GM19397 (cell line): ENCODE measurements at regions not wholly inside any gene's neighbourhood (a gene's known extent, or its start where the extent isn't known, plus 50 kb on each side); places are given as distances from the start of the nearest gene placed in this dataset.

Source experiments
- ATAC-seq: cut with Tn5 transposase; IDR thresholded peaks from one replicate; pipeline ENCODE4 v1.9.1; 2021; ENCODE audit warnings: mild to moderate bottlenecking, moderate library complexity; ENCODE audit not compliant: unreplicated experiment

DNA sequence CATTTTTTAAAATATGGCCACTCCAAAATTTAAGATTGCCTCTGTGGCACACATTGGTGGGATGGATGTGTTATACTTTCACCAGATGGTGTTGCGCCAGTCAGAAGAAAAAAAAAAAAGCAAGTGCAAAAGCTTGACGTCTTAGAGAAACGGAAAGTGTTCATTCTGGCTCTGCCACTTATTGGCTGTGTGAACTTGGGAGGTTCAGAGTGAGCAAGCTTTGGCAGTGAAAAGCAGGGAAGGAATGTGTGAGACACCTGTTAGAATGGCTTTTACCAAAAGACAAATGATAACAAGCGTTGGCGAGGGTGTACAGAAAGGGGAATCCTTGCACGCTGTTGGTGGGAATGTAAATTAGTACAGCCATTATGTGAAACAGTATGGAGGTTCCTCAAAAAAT is 298.0 kb downstream of the TMEM114 start:
- ATAC-seq, result no peak

DNA sequence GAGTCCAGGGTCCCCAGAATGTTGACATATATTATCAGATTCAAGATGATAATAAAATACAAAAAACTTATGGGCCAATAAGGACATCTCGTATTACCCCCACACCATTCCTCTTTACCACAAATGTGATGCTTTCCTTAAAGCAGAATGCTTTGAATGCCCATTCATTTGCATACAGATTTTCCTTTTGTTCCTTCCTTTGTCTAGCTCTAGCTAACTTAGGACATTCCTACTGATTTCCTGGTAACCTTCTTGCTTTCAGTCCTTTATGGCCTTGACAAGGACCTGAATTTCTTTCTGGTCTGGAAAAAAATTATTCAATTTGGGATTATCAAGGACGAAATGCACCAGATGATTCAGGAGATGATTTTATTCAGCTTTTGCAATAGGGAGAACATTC is 304.0 kb downstream of the TMEM114 start:
- ATAC-seq, result no peak

DNA sequence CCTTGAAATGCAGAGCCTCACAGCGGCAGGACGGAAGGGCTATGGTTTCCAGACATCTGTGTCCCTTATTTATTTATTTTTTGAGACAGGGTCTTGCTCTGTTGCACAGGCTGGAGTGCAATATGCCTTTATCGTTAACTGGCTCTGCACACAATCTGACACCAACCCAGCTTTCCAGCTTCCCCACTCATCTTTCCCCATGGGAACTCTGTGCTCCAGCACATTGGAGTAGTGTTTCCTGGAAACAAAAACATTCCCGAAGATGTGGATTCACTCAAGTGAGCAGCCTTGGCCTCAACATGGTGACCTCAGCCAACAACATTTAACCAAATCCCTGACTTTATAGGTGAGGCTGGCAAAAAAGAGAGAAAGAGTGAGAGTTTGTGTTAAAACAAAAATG is 307.1 kb downstream of the TMEM114 start:
- no peak for ATAC-seq

DNA sequence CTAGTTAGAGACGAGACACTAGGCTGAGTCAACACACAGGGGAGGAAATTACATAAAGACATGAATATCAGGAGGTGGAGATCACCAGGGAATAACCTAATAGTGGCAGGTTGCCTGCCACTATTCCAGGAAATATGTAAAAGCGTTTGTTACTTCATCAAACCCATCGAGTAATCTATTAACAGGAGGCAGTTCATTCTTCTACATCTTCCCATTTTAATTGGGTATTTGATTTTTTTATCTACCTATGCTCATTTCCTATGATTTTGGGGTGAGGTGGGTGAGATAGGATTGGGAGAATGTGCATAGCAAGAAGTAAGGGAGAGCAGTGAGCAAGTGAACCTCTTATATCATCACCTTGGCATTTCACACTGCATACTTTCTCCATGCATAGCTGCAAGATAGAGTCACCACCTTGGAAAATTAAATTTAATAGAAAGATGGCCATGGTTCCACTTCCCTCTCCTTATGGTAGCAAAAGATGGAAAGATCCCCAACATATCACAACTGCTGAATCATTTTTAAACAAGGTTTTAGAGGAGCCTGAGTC is 312.2 kb downstream of the TMEM114 start:
- no peak for ATAC-seq

DNA sequence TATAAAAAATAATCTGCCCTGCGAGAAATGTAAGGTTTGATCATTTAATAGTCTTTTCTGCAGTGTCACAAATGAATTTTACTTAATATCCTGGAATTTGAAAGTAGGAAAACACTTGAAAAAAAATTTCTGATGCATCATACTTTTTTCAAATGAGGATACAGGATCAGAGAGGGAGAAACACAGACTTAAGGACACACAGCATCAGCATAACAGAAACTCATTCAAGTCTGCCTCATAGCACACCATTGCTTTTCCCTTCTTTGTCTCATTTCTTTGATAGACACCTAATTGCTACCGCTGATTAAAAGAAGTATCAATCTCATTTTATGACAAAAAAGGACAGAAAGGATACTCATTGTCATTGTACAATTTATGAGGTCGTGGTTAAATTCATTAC is 319.0 kb downstream of the TMEM114 start:
- ATAC-seq, result no peak

DNA sequence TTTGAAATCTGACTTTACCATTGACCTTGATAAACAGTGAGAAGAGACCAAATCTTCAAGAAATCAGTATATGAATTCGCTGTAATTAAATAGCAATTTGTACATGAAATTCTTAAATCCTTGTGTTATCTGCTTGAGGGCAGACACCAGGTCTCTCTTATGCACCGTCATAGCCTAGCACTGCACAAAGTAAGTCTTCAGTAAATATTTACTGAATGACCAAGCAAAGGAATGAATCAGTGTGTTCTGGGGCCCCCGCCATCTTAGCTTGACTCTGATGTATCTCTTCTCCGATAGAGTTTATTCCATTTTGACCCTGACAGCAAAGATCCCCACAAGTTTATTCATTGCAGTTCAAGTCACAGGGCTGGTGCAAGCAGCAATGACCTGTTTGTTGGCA is 328.0 kb downstream of the TMEM114 start:
- ATAC-seq, result no peak

DNA sequence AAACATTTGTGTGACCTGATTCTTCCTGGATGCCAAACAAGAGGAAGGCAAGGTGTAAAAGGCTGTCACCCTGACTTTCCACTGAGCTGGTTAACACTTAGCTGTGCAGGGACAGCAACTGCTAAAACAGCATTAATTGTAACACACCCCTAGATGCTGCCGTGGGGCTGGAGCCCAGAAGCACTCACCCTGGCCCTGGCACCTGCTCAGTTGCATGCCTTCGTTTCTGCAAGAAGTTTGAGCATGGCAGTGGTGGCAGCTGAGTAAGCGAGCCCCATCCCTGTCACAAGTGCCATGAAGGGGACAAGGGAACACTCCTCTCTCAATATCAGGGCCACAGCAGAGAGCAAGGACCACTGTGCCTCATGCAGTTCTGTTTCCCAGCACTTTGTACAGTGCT is 330.2 kb downstream of the TMEM114 start:
- ATAC-seq, result no peak

DNA sequence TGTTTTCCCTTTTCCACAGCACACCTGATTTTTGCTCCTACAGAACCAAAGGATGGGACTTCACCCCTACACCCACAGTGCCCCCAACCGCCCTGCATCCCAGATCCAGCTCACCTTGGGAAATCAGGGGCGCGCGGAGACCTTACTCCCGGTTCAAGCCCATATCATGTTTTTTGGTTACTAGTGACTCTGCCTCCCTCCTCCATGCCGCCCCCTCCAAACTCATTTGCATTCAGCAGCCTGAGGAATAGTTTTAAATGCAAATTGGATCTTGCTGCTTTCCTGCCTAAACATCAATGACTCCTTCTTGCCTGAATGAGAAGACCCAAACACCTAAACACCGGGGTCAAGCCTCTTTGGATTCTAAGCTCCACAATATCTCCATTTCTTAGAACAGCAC is 331.8 kb downstream of the TMEM114 start:
- no peak for ATAC-seq

DNA sequence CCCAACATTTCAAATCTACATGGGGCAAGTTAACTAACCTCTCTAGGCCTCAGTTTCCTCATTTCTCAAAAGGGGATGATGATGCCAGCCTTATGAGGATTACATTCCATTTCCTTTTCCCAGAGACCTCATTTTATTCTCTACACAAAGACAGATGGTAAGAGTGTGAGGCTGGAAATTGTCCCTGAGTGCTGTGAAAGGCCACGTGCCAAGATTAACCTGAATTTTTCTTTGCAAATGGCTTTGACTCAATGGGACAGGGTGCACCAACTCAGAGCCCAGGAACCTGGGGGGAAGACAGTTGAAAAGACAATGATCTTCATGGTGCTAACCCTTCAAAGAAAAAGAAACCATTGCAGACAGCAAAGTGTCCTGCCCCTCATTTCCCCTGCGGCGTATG is 332.8 kb downstream of the TMEM114 start:
- ATAC-seq, result no peak

DNA sequence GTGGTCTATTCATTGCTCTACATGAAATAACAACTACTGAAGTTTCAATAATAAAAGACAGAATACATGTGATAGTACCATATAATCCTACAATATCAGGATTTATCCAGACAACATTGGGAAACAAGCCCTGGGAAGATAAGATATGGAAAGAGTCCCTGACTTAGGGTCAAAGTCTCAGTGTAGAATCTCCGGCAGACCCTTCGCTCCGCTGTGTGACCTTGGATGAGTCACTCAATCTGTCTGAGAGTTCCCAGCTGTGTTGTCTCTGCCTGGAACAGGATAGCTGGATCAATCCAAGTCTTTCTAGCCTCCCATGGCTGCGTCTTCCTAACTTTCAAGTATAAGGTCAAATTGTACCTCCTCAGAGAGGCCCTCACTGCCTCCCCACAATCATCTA is 335.9 kb downstream of the TMEM114 start:
- no peak for ATAC-seq

DNA sequence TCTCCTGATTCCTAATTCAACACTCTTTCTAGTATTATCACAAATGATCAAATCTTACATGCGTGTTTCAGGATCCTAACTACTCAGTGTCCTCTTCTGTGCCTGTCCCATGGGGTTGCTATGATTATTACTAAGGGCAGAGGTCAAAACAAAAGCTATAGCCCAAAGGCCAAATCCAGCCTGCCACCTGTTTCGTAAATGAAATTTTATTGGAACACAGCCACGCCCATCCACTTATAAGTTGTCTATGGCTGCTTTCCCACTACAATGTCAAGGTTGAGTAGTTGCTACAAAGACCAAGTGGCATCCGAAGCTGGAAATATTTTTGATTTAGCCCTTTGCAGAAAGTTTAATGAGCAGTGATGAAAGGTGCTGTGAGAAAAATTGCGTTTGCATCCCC is 336.6 kb downstream of the TMEM114 start:
- no peak for ATAC-seq

DNA sequence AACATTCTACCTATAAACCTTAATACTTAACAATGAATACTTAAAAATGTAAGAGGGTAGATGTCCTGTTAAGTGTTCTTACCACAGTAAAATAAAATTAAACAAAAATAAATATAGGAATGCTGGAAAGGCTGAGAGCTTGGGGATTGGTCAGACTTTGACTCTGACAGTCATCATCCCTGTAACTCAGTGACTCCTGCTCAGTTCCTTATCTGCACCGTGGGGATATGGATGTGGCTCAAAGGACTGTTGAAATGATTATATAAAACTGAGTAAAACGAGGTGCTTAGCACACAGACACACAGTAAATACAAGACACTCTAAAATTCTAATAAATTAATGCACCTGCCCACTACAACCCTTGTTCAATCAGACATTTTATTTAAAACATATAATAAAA is 338.6 kb downstream of the TMEM114 start:
- no peak for ATAC-seq

DNA sequence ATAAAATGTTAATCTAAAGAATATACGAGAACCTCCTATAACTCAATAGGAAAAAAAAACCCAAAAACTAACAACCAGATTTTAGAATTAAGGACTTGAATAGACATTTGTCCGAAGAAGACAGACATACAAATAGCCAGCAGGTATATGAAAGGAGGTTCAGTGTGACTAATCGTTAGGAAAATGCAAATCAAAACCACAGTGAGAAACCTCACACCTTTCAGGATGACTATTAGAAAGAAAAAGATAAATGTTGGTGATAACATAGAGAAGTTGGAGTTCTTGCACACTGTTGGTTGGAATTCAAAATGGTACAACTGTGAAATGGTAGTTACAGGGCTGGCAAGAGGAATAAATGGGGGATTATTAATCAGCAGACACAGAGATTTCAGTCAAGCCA is 339.0 kb downstream of the TMEM114 start:
- ATAC-seq, result peak; percentile 57

DNA sequence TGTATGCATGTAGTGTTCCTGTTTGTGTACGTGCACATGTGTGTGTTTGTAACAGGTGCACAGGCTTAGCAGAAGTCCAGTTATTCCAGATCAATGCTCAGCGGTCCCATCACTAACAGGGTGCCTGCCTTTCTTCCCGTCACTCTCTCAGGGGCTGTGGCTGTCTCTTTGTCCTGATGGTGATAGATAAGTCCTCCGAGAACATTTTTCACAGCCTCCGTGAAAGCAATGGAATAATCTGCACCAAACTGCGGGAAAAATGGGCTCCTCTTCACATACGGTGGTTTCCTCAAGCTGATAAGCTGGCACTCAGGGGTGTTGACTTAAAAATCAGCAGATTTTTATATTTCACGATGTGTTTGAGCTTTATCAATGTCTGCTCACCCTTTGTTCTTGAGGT is 342.3 kb downstream of the TMEM114 start:
- no peak for ATAC-seq

DNA sequence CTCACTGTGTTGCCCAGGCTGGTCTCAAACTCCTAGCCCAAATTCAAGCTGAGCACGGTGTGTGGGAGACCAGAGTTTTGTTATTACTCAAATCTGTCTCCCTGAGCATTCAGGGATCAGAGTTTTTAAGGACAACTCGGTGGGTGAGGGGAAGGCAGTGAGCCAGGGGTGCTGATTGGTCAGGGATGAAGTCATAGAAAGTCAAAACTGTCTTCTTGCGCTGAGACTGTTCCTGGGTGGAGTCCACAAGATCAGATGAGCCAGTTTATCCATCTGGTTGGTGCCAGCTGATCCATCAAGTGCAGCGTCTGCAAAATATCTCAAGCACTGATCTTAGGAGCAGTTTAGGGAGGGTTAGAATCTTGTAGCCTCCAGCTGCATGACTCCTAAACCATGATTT is 346.3 kb downstream of the TMEM114 start:
- no peak for ATAC-seq

DNA sequence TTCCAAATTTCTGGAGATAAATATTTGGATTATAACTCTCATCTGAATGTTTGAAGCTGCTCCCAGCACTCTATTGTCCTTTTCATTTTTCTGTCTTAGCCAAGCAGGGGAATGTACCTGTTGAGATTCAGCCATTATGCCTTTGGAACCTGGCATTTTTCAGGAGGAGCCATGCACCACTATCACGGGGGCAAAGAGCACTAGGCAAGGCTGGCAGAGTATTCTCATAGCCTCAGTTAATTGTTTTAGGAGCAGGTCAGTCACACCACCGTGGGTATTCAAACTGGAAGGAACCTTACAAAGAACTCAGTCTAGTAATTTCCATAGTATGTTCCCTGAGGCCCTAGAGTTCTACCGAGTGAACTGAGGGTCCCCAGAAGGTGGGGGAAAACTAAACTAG is 348.9 kb downstream of the TMEM114 start:
- ATAC-seq, result no peak

DNA sequence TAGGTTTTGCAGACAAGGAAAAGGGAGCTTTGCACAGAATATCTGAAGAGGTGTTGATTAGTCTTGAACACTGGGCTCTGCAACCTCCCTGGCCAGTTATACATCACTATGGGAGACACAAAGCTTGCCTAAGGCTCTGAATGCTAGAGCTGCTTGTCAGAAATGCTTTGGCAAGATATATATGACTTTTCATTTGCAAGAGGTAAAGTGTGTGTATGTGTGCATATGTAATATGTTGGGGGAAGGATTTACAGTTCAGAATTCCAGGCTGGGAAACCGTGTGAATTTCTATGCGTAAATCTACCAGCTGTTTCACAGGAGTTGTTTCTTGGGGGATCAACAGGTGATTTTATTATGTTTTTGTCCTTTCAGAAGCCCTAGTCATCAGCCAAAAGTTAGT is 350.9 kb downstream of the TMEM114 start:
- no peak for ATAC-seq

DNA sequence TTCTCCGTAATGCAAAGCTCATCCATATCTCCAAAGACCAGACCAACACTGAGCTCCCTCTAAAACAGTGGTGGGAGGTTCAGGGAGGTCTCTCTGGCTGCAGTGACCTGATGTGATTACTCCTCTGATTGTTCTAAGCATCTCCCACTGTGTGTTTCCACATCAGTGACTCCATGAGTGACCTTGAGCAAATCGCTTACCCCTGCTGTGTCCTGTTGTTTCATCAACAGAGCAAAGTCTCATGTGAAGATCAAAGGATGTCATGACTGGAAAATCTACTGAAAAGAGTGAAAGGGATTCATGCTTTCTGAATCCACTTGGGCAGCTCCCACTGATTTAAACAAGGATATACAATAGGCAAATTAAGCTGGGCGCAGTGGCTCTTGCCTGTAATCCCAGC is 352.9 kb downstream of the TMEM114 start:
- no peak for ATAC-seq

DNA sequence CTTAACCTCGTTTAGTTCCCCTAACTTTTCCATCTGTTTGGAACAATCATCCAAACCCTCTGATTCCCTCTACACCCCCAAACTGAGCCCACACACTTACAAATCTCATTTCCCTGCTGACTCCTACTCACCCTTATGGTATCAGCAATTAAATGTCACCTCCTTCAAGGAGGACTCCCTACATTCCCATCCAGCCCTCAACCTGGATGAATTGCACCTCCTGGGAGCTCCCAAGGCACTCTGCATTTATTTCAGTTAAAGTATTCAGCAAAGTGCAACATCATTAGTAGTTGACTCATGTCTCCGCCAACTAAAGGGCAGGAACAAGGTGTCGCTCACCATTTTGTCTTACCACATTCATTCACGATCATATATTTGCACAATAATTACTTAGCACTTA is 353.5 kb downstream of the TMEM114 start:
- ATAC-seq, result no peak

DNA sequence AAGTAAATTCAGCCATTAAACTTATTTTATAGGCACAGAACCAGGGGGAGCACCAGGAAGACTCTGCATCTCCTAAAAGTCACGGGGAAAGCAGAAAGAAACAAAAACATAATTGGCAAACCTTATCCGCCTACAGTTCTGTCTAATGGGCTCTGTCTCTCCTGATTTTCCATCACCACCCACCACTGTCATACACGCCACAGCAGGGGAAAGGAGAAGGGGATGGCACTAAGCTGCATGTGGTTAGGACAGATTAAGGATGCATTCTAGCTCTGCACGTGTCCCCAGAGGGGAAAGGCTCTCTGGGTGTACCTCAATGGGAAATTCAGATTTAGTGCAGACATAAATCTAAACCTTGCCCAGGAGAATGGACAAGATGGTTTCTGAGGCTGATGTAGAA is 359.8 kb downstream of the TMEM114 start:
- ATAC-seq, result no peak

DNA sequence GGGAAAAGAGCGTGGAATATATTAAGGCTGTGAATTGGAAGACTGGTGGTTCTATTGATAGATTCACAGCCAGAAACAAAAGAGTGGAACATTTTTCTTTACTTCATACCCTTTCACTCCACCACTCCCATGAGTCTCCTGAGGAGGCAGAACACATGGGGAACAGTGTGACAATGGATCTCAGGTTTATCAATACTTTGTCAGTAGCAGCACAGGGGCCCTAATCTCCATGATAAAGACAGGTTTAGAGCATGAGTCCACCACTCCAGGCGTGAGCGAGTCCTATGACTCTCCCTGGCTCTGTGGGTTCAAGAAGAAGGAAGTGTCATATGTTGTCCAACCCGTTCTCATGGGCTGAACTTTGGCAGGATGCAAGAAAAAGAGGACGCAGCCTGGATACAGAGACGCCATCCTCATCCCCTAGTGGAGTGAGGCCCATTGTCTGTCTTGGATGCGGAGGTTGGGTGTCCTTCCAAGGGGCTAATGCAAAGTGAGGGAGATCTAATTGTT is 361.2 kb downstream of the TMEM114 start:
- ATAC-seq, result no peak

DNA sequence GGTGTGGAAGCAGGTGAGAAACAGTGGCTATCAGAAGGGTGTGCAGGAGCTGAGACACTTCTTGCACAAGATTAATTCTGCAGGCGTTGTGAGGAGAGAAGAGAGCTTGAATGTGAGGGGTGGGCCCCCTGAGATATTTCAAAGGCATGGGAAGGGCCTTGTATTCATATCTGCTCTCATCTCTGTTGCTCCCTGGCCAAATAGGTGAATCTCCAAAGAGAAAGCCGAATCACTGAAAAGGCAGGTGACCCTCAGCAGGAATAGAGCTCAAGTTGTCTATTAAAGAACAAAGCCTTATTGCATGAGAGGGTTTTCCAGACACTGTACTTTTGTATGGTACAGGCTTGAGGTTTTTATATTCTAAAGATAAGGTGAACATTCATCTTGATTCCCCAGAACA is 373.1 kb downstream of the TMEM114 start:
- ATAC-seq, result no peak

DNA sequence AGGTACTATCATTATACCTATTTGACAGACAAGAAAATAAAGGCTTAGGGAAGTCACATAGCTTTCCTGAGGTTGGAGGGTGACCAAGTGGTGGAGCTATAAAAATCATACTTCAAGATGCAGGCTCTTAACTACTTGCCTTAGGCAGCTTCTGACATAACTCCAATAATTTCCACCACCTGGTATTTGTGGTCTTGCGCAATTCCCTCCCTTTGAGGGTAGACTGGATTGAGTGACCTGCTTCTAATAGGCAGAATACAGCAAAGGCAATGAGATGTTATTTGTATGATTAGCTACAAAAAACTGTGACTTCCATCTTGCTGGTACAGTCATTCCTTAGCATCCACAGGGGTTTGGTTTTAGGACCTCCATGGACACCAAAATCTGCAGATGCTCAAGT is 385.5 kb downstream of the TMEM114 start:
- ATAC-seq, result no peak

DNA sequence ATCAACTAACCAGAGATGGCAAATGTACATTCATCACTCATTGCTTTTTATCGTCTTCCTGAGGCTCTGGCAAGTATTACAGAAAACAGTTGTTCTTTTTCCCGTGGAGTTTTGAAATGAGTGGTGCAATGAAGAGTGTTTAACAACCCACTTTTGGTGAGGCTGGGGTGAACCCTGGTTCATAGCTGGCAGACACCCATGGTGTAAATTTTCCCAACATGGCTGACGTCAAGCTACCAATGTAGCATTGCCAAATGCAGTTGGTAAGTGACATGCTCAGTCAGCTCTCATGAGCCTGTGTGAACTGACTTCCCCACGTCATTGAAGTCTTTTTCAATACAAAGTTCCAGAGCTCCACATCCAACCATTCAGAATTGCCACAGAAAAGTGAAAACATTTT is 386.2 kb downstream of the TMEM114 start:
- no peak for ATAC-seq
